ENCODE measurements at regions not wholly inside any gene's neighbourhood (a gene's known extent, or its start where the extent isn't known, plus 50 kb on each side); places are given as distances from the start of the nearest gene placed in this dataset.

DNA sequence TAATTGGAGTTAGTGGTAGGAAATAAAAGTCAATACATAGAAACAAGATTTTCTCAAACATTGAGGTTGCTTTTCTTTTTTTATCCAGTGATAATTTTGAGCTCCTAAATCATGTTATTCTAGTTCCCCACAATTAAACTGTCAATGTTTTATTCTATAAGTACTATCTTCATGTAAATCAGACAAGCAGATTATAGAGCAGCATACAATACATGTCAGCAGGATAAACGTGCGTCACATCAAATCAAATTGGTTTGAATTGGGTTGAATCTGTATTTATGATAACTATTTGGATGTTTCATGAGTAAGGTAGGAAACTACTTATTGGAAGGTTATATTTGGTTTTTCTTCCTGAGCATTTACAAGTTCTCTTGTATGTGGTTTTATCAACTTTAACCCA is 2028.7 kb downstream of the NCAM2 start:
- TF ChIP-seq, protein P1, sequence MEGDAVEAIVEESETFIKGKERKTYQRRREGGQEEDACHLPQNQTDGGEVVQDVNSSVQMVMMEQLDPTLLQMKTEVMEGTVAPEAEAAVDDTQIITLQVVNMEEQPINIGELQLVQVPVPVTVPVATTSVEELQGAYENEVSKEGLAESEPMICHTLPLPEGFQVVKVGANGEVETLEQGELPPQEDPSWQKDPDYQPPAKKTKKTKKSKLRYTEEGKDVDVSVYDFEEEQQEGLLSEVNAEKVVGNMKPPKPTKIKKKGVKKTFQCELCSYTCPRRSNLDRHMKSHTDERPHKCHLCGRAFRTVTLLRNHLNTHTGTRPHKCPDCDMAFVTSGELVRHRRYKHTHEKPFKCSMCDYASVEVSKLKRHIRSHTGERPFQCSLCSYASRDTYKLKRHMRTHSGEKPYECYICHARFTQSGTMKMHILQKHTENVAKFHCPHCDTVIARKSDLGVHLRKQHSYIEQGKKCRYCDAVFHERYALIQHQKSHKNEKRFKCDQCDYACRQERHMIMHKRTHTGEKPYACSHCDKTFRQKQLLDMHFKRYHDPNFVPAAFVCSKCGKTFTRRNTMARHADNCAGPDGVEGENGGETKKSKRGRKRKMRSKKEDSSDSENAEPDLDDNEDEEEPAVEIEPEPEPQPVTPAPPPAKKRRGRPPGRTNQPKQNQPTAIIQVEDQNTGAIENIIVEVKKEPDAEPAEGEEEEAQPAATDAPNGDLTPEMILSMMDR (IDR thresholded peaks at IDR 0.05; ENCODE audit: low read depth, low read length), result no peak
- H3K4me3 ChIP-seq (ENCODE audit: low read depth, low read length), result no peak overlapping the region

DNA sequence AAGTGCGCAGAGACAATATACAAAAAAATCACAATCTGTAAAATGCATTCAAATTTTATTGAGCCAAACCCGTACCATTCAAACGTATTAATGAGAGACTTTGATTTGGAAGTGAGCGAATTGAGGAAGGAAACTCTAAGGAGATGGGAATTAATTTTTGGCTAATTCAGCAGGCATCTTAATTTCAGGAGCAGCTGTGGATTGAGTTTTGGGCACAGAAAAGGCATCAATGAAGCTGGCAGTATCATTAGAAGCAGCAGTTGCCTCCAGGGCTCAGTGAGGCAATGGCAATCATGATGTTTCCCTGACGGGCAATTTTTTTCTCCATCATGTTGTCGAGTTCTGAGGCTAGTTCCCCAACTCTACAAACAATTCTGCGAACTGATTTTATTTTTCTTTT is 2041.6 kb downstream of the NCAM2 start:
- H3K4me3 ChIP-seq (ENCODE audit: low read depth, low read length), result no peak overlapping the region
- TF ChIP-seq, protein P1 (IDR thresholded peaks at IDR 0.05; ENCODE audit: low read depth, low read length), result no peak

DNA sequence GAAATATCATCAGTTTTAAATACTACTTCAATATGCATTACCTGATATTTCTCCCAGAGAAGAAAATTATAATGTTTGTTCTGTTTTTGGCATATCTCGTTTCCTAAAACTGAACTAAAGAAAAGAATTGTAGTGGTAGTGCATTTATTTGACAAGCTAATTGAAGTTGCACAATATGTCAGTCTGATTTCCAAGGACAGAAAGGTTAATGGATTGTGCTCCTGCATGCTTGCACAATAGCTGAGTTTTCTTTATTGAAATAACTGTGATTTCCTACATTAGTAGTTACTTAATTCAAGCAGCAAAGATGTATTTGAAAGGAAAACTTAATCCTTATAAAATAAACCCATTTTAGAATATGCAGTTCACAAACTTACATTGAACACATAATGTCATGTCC is 2047.7 kb downstream of the NCAM2 start:
- TF ChIP-seq, protein P1 (IDR thresholded peaks at IDR 0.05; ENCODE audit: low read depth, low read length), result no peak

DNA sequence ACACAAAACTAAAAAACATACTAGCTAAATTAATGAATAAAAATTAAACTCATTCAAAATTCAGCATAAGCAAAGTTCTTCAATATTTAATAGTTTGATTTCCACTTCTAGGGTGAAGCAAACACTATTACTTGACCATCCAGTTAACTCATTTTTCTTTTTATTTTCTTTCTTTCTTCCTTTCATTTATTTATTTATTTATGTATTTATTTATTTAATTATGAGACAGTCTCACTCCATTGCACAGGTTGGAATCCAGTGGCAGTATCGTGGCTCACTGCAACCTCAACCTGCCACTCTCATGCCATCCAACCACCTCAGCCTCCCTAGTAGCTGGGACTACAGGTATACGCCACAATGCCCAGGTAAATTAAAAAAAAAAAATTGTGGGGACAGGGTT is 2069.5 kb downstream of the NCAM2 start:
- TF ChIP-seq, protein P1 (IDR thresholded peaks at IDR 0.05; ENCODE audit: low read depth, low read length), result no peak
- H3K4me3 ChIP-seq (ENCODE audit: low read depth, low read length), result no peak overlapping the region

More for the DNA sequence above, 2047.7 kb downstream of the NCAM2 start:
- no peak overlapping the region for H3K4me3 ChIP-seq (ENCODE audit: low read depth, low read length)

DNA sequence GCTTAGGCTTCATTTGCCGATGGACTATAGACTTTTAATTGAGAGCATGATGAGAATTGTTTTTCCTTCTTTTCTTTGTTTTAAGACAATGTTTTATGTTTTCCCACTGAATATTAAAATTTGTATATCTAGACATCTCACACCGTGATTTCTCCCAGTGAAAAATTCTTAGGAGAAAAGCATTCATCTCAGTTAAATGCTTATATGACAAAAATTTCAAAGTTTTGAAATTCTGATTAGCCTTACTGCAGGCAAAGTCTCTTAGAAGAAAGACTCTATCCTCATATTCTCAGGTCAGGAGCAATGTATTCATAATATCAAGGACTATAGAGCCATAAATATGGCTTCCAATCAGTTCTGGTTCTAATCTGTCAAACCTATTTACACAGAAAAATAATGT is 2085.0 kb downstream of the NCAM2 start:
- H3K4me3 ChIP-seq (ENCODE audit: low read depth, low read length), result no peak overlapping the region
- TF ChIP-seq, protein P1 (IDR thresholded peaks at IDR 0.05; ENCODE audit: low read depth, low read length), result no peak

DNA sequence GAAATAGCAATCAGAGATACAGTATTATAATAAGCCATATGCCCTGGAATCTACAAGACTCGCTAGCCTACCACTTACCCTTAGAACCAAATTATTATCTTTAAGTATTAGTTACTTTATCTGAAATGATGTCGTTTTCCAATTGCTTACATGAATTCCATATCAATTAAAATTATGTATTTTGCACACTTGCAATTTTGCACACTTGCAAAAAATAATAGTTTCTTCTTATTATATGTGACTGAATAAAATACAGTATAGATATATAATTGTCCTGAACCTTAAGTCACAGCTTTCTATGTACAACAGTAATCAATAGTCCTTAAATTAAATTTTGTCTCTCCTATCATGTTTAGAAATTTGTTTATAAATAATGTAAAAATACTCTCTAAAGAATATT is 2095.1 kb downstream of the NCAM2 start:
- TF ChIP-seq, protein P1 (IDR thresholded peaks at IDR 0.05; ENCODE audit: low read depth, low read length), result no peak
- H3K4me3 ChIP-seq (ENCODE audit: low read depth, low read length), result no peak overlapping the region

DNA sequence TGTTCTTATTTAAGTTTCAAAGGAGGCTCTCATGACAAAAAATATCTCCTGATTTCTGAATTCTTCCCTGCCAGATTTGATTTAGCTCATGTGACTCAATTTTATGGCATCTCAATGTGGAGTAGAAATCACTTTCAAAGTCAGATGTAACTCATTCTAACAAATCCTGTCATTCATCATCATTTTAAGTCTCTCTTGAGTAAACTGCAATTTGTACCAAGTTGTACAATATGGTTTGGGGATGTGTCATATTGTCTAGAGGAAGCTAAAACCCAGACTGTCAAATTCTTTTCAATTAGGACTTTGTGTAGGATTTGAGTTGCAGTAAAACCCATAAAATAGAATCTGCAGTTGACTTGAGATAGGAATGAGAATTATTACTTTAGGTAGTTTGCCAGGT is 2101.0 kb downstream of the NCAM2 start:
- TF ChIP-seq, protein P1 (IDR thresholded peaks at IDR 0.05; ENCODE audit: low read depth, low read length), result no peak
- no peak overlapping the region for H3K4me3 ChIP-seq (ENCODE audit: low read depth, low read length)

Measured in WI38 (cell line).